Endothelial cell (in vitro differentiated cells): ENCODE measurements at regions not wholly inside any gene's neighbourhood (a gene's known extent, or its start where the extent isn't known, plus 50 kb on each side); places are given as distances from the start of the nearest gene placed in this dataset.

Experiments used
- DNase-seq: peaks from one replicate; pipeline ENCODE4 v3.0.0; 2021; ENCODE audit warnings: low spot score
- H3K27ac Mint-ChIP-seq: one replicate; pipeline ENCODE4 v1.8.0; 2021; ENCODE audit warnings: mixed read lengths, inconsistent platforms; ENCODE audit not compliant: unreplicated experiment
- H3K27me3 Mint-ChIP-seq: one replicate; pipeline ENCODE4 v1.8.0; 2021; ENCODE audit warnings: mild to moderate bottlenecking, moderate library complexity, mixed read lengths, inconsistent platforms; ENCODE audit not compliant: unreplicated experiment
- H3K36me3 Mint-ChIP-seq: one replicate; pipeline ENCODE4 v1.8.0; 2021; ENCODE audit warnings: mild to moderate bottlenecking, low read depth, mixed read lengths, inconsistent platforms; ENCODE audit not compliant: unreplicated experiment
- H3K4me1 Mint-ChIP-seq: one replicate; pipeline ENCODE4 v1.8.0; 2021; ENCODE audit warnings: mild to moderate bottlenecking, mixed read lengths, inconsistent platforms; ENCODE audit not compliant: unreplicated experiment
- H3K4me3 Mint-ChIP-seq: one replicate; pipeline ENCODE4 v1.8.0; 2021; ENCODE audit warnings: mild to moderate bottlenecking, mixed read lengths, inconsistent platforms; ENCODE audit not compliant: unreplicated experiment
- H3K9me3 Mint-ChIP-seq: one replicate; pipeline ENCODE4 v1.8.0; 2021; ENCODE audit warnings: mixed read lengths, inconsistent platforms; ENCODE audit not compliant: unreplicated experiment
- TF ChIP-seq, protein P1 (sequence below): fragments of 200-600 bp; sonication (generic); IDR thresholded peaks from one replicate; pipeline ENCODE4 v1.5.0; 2021; ENCODE audit warnings: antibody characterized with exemption; ENCODE audit not compliant: unreplicated experiment

GRCh38 chr4:117370944-117371668 lies 285.7 kb upstream of the TRAM1L1 start:
- Mint-ChIP-seq H3K27ac (no peak overlapping the region), H3K4me1 (peaks cover 3% of the 10 kb centered on the region), H3K9me3 (no peaks in the 10 kb centered on the region), H3K4me3 (no peak overlapping the region), H3K27me3 (no peaks in the 10 kb centered on the region), H3K36me3 (no peaks in the 10 kb centered on the region)
- TF ChIP-seq, protein P1, sequence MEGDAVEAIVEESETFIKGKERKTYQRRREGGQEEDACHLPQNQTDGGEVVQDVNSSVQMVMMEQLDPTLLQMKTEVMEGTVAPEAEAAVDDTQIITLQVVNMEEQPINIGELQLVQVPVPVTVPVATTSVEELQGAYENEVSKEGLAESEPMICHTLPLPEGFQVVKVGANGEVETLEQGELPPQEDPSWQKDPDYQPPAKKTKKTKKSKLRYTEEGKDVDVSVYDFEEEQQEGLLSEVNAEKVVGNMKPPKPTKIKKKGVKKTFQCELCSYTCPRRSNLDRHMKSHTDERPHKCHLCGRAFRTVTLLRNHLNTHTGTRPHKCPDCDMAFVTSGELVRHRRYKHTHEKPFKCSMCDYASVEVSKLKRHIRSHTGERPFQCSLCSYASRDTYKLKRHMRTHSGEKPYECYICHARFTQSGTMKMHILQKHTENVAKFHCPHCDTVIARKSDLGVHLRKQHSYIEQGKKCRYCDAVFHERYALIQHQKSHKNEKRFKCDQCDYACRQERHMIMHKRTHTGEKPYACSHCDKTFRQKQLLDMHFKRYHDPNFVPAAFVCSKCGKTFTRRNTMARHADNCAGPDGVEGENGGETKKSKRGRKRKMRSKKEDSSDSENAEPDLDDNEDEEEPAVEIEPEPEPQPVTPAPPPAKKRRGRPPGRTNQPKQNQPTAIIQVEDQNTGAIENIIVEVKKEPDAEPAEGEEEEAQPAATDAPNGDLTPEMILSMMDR = no peak
- DNase-seq = no peak

DNA sequence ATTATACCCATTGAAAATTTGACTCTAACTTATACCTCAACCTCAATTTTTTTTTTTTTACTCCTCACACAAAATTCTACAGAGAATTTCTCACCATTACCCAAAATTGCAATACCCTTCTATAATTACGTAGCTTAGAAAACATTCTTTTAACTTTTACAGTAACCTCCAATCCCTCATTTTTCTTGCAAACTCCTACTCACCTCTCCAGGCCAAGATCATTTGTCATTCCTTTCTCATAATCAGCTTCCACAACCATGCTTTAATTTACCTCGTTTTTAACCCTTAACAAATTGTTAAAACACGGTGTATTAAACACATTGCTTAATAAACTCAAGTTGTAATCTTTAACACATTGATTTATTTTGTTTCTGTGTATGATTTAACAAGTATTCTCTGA lies 289.7 kb upstream of the TRAM1L1 start:
- TF ChIP-seq, protein P1 = no peak
- Mint-ChIP-seq H3K36me3 (no peaks in the 10 kb centered on the region), H3K27me3 (no peaks in the 10 kb centered on the region), H3K27ac (no peak overlapping the region), H3K9me3 (no peaks in the 10 kb centered on the region), H3K4me3 (no peak overlapping the region), H3K4me1 (peaks cover 3% of the 10 kb centered on the region)
- DNase-seq = no peak

DNA sequence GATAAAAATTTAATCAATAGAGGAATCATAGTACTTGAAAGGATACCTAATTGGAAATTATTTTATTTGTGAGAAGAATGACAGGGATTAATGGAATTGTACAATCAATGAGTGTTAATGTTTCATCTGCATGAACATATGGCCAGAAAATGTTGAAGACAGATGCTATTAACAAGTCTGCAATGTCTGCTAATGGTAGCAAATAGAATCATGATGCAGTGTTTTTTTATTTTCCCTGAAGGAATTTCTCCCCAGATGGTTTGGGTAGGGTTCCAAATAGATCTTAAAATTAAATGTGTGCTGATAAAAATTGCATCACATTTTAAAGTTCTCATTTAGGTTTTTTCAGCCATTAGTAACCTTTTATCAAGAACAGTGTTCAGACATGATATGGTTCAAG lies 291.3 kb upstream of the TRAM1L1 start:
- Mint-ChIP-seq H3K4me3 (no peak overlapping the region), H3K27ac (no peak overlapping the region), H3K4me1 (no peaks in the 10 kb centered on the region), H3K27me3 (no peaks in the 10 kb centered on the region), H3K36me3 (no peaks in the 10 kb centered on the region), H3K9me3 (no peaks in the 10 kb centered on the region)
- TF ChIP-seq, protein P1 = no peak
- DNase-seq = no peak

DNA sequence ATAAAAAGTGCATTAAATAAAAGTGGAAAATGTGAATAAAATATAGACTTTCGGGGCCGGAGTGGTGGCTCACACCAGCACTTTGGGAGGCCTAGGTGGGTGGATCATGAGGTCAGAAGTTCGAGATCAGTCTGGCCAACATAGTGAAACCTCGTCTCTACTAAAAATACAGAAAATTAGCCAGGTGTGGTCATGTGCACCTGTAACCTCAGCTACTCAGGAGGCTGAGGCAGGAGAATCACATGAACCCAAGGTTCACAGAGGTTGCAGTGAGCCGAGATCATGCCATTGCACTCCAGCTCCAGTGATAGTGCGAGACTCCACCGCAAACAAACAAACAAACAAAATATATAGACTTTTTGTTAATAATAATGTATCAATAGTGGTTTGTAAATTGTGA lies 293.6 kb upstream of the TRAM1L1 start:
- TF ChIP-seq, protein P1 = no peak
- Mint-ChIP-seq H3K27me3 (no peaks in the 10 kb centered on the region), H3K27ac (no peak overlapping the region), H3K36me3 (no peaks in the 10 kb centered on the region), H3K4me3 (no peak overlapping the region), H3K9me3 (no peaks in the 10 kb centered on the region), H3K4me1 (no peaks in the 10 kb centered on the region)
- DNase-seq = no peak

- Mint-ChIP-seq H3K4me3 (no peak overlapping the region), H3K27me3 (no peaks in the 10 kb centered on the region), H3K27ac (no peak overlapping the region), H3K4me1 (no peaks in the 10 kb centered on the region), H3K9me3 (no peaks in the 10 kb centered on the region), H3K36me3 (no peaks in the 10 kb centered on the region)
- TF ChIP-seq, protein P1 = no peak
- DNase-seq = no peak
Observed at GRCh38 chr4:117383468-117383867, 298.1 kb upstream of the TRAM1L1 start.
